GM21529 (cell line): ENCODE measurements at regions not wholly inside any gene's neighbourhood (a gene's known extent, or its start where the extent isn't known, plus 50 kb on each side); places are given as distances from the start of the nearest gene placed in this dataset.

Source experiments
- ATAC-seq: cut with Tn5 transposase; IDR thresholded peaks from one replicate; pipeline ENCODE4 v1.9.1; 2021; ENCODE audit not compliant: unreplicated experiment

GRCh38 chr12:107539196-107539939 is 146.2 kb upstream of the PWP1 start:
- no peak for ATAC-seq

GRCh38 chr12:107541001-107541705 is 144.4 kb upstream of the PWP1 start:
- no peak for ATAC-seq

GRCh38 chr12:107543416-107543815 is 142.2 kb upstream of the PWP1 start:
- no peak for ATAC-seq

- no peak for ATAC-seq
Observed at GRCh38 chr12:107543841-107544240, 141.8 kb upstream of the PWP1 start.

GRCh38 chr12:107544937-107545336 is 140.7 kb upstream of the PWP1 start:
- no peak for ATAC-seq

- no peak for ATAC-seq
Observed at GRCh38 chr12:107545737-107546353, 139.8 kb upstream of the PWP1 start.

GRCh38 chr12:107547389-107547788 is 138.2 kb upstream of the PWP1 start:
- no peak for ATAC-seq

GRCh38 chr12:107549651-107550480 is 135.7 kb upstream of the PWP1 start:
- ATAC-seq, result no peak

- ATAC-seq, result no peak
Observed at GRCh38 chr12:107551434-107551833, 134.2 kb upstream of the PWP1 start.

- no peak for ATAC-seq
Observed at GRCh38 chr12:107552263-107552662, 133.3 kb upstream of the PWP1 start.

GRCh38 chr12:107553211-107553765 is 132.3 kb upstream of the PWP1 start:
- no peak for ATAC-seq

- ATAC-seq, result no peak
Observed at GRCh38 chr12:107554941-107555340, 130.7 kb upstream of the PWP1 start.

GRCh38 chr12:107557026-107557425 is 128.6 kb upstream of the PWP1 start:
- ATAC-seq, result no peak

- no peak for ATAC-seq
Observed at GRCh38 chr12:107557589-107558100, 128.0 kb upstream of the PWP1 start.

GRCh38 chr12:107558141-107558815 is 127.3 kb upstream of the PWP1 start:
- ATAC-seq, result no peak

- ATAC-seq, result no peak
Observed at GRCh38 chr12:107558816-107559382, 126.7 kb upstream of the PWP1 start.

- no peak for ATAC-seq
Observed at GRCh38 chr12:107560165-107560898, 125.3 kb upstream of the PWP1 start.

GRCh38 chr12:107560899-107561285 is 124.7 kb upstream of the PWP1 start:
- no peak for ATAC-seq

GRCh38 chr12:107564946-107565345 is 120.7 kb upstream of the PWP1 start:
- ATAC-seq, result no peak
